22Rv1 (cell line): ENCODE measurements at regions not wholly inside any gene's neighbourhood (a gene's known extent, or its start where the extent isn't known, plus 50 kb on each side); places are given as distances from the start of the nearest gene placed in this dataset.

Source experiments
- CTCF ChIP-seq: fragments of 450-650 bp; IDR thresholded peaks from 2 replicates; pipeline ENCODE4 v1.5.1; 2017; ENCODE audit warnings: mild to moderate bottlenecking
- ZFX ChIP-seq: fragments of 450-650 bp; IDR thresholded peaks from 2 replicates; pipeline ENCODE4 v1.6.1; 2017; ENCODE audit warnings: antibody characterized with exemption, borderline replicate concordance

GRCh38 chr2:221810650-221811049 lies 238.5 kb upstream of the EPHA4 start:
- TF ChIP-seq CTCF (no peak), ZFX (no peak)
